ENCODE measurements at regions not wholly inside any gene's neighbourhood (a gene's known extent, or its start where the extent isn't known, plus 50 kb on each side); places are given as distances from the start of the nearest gene placed in this dataset.
A peak's percentile ranks its signal among the peaks of the same experiment; 100 is the strongest.

DNA sequence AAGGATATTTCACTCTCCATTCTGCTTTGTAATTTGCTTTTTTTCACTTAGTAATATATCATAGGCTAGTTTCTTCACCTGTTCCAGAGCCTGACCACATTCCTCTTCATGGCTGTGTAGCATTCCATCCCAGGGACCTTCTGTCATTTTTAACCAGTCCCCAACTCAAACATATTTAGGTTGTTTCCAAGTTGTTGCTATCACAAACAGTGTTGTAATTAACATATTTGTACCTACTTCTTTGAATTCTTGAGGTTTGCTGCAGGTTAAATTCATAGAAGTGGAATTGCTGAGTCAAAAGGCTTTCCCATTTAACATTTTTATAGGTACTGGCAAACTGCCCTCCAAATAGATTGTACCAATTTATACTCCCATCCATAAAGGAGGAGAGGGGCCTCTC, 65.1 kb upstream of the MED9 start:
- Histone ChIP-seq H2AFZ (ENCODE audit: low read length) (no peak overlapping the region), H3K27ac (ENCODE audit: insufficient read depth, low read length) (no peak overlapping the region), H3K4me2 (ENCODE audit: extremely low read depth, insufficient read depth, low read length) (no peak overlapping the region), H3K9me3 (ENCODE audit: control insufficient read depth, insufficient read depth, low read depth, low read length) (no peaks in the 10 kb centered on the region), H3K4me1 (ENCODE audit: control insufficient read depth, extremely low read depth, insufficient read depth, low read length) (peaks cover 6% of the 10 kb centered on the region), H3K9ac (ENCODE audit: insufficient read depth, low read length) (no peak overlapping the region), H4K20me1 (ENCODE audit: control insufficient read depth, extremely low read depth, insufficient read depth, low read length) (no peaks in the 10 kb centered on the region), H3K4me3 (replicated peaks in 1 of 4; ENCODE audit: control extremely low read depth in 1 of 4, insufficient read depth in 1 of 4, low read depth in 3 of 4, low read length in 4 of 4) (no peak overlapping the region), H3K27me3 (ENCODE audit: control insufficient read depth, insufficient read depth, low read length) (no peaks in the 10 kb centered on the region), H3K36me3 (ENCODE audit: control insufficient read depth, insufficient read depth, low read length) (no peaks in the 10 kb centered on the region), H3K79me2 (ENCODE audit: control insufficient read depth, insufficient read depth, low read length) (no peaks in the 10 kb centered on the region)
- DNase-seq (ENCODE audit: low read depth in 2 of 2) = peak in 1 of 2 donors; percentile 50
- TF ChIP-seq CTCF (conservative IDR thresholded peaks at IDR 0.05 in 1 of 2, IDR thresholded peaks at IDR 0.05 in 1 of 2; ENCODE audit: low read depth in 1 of 2, low read length in 2 of 2) = no peak
- TF ChIP-seq EZH2 (IDR thresholded peaks at IDR 0.05; ENCODE audit: low read length, missing control alignments) = no peak

- DNase-seq (ENCODE audit: low read depth in 2 of 2) = peak in 1 of 2 donors; percentile 84
- TF ChIP-seq EZH2 (IDR thresholded peaks at IDR 0.05; ENCODE audit: low read length, missing control alignments) = no peak
- TF ChIP-seq CTCF (conservative IDR thresholded peaks at IDR 0.05 in 1 of 2, IDR thresholded peaks at IDR 0.05 in 1 of 2; ENCODE audit: low read depth in 1 of 2, low read length in 2 of 2) = no peak
These were observed 64.5 kb upstream of the MED9 start for GRCh38 chr17:17412326-17412725.

DNA sequence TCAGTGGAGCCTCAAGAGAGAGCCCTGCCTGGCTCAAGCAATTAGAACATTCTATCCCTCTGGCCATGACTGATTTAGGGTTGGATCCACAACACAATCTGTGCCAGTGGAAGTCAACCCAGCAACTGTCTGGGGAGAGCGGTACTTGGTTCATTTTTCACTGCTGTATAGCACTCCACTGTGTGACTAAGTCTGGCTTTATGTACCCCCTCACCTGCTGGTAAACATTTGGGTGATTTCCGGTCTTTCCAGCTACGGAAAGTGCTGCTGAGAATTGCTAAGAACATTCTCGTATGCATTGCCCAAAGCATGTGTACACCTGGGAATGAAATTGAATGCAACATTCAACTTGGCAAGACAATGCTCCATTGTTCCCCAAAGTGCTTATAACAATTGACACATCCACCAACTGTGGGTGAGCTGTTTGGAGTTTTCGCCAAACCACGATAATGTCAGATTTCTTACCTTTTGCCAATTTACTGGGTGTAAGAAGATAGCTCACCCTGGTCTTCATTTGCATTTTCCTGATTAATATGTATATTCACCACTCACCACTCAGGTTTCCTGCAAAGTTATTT, 63.5 kb upstream of the MED9 start:
- H3K4me2 ChIP-seq (ENCODE audit: extremely low read depth, insufficient read depth, low read length) = no peak overlapping the region
- H3K27ac ChIP-seq (ENCODE audit: insufficient read depth, low read length) = no peak overlapping the region
- H2AFZ ChIP-seq (ENCODE audit: low read length) = no peak overlapping the region

More at GRCh38 chr17:17412326-17412725, 64.5 kb upstream of the MED9 start:
- H3K4me1 ChIP-seq (ENCODE audit: control insufficient read depth, extremely low read depth, insufficient read depth, low read length) = peaks cover 6% of the 10 kb centered on the region
- H4K20me1 ChIP-seq (ENCODE audit: control insufficient read depth, extremely low read depth, insufficient read depth, low read length) = no peaks in the 10 kb centered on the region
- H3K4me2 ChIP-seq (ENCODE audit: extremely low read depth, insufficient read depth, low read length) = no peak overlapping the region
- H3K9me3 ChIP-seq (ENCODE audit: control insufficient read depth, insufficient read depth, low read depth, low read length) = no peaks in the 10 kb centered on the region
- no peaks in the 10 kb centered on the region for H3K27me3 ChIP-seq (ENCODE audit: control insufficient read depth, insufficient read depth, low read length)
- no peak overlapping the region for H3K9ac ChIP-seq (ENCODE audit: insufficient read depth, low read length)
- no peaks in the 10 kb centered on the region for H3K79me2 ChIP-seq (ENCODE audit: control insufficient read depth, insufficient read depth, low read length)
- H3K4me3 ChIP-seq (replicated peaks in 1 of 4; ENCODE audit: control extremely low read depth in 1 of 4, insufficient read depth in 1 of 4, low read depth in 3 of 4, low read length in 4 of 4) = no peak overlapping the region
- H3K36me3 ChIP-seq (ENCODE audit: control insufficient read depth, insufficient read depth, low read length) = no peaks in the 10 kb centered on the region
- no peak overlapping the region for H2AFZ ChIP-seq (ENCODE audit: low read length)
- H3K27ac ChIP-seq (ENCODE audit: insufficient read depth, low read length) = no peak overlapping the region

More for the DNA sequence above, 63.5 kb upstream of the MED9 start:
- DNase-seq (ENCODE audit: low read depth in 2 of 2) = peak in 1 of 2 donors; percentile 59
- Histone ChIP-seq H3K79me2 (ENCODE audit: control insufficient read depth, insufficient read depth, low read length) (no peaks in the 10 kb centered on the region), H3K4me3 (replicated peaks in 1 of 4; ENCODE audit: control extremely low read depth in 1 of 4, insufficient read depth in 1 of 4, low read depth in 3 of 4, low read length in 4 of 4) (no peak overlapping the region), H3K36me3 (ENCODE audit: control insufficient read depth, insufficient read depth, low read length) (no peaks in the 10 kb centered on the region), H3K27me3 (ENCODE audit: control insufficient read depth, insufficient read depth, low read length) (no peaks in the 10 kb centered on the region), H3K9me3 (ENCODE audit: control insufficient read depth, insufficient read depth, low read depth, low read length) (no peaks in the 10 kb centered on the region), H3K4me1 (ENCODE audit: control insufficient read depth, extremely low read depth, insufficient read depth, low read length) (peaks cover 6% of the 10 kb centered on the region), H4K20me1 (ENCODE audit: control insufficient read depth, extremely low read depth, insufficient read depth, low read length) (no peaks in the 10 kb centered on the region), H3K9ac (ENCODE audit: insufficient read depth, low read length) (no peak overlapping the region)
- TF ChIP-seq CTCF (conservative IDR thresholded peaks at IDR 0.05 in 1 of 2, IDR thresholded peaks at IDR 0.05 in 1 of 2; ENCODE audit: low read depth in 1 of 2, low read length in 2 of 2) (no peak), EZH2 (IDR thresholded peaks at IDR 0.05; ENCODE audit: low read length, missing control alignments) (no peak)

Data from fibroblast of lung (primary cell).